ENCODE measurements at regions not wholly inside any gene's neighbourhood (a gene's known extent, or its start where the extent isn't known, plus 50 kb on each side); places are given as distances from the start of the nearest gene placed in this dataset.

GRCh38 chr5:2675548-2675947, 75.9 kb downstream of the IRX2 start:
- H3K4me3 ChIP-seq (ENCODE audit: low read length), result no peak overlapping the region
- DNase-seq (ENCODE audit: low read depth), result no peak
- TF ChIP-seq CTCF (conservative IDR thresholded peaks at IDR 0.05; ENCODE audit: low read length), result no peak

GRCh38 chr5:2674456-2674855, 77.0 kb downstream of the IRX2 start:
- no peak overlapping the region for H3K4me3 ChIP-seq (ENCODE audit: low read length)
- DNase-seq (ENCODE audit: low read depth), result no peak
- TF ChIP-seq CTCF (conservative IDR thresholded peaks at IDR 0.05; ENCODE audit: low read length), result no peak

GRCh38 chr5:2670940-2671339, 80.5 kb downstream of the IRX2 start:
- no peak for TF ChIP-seq CTCF (conservative IDR thresholded peaks at IDR 0.05; ENCODE audit: low read length)
- H3K4me3 ChIP-seq (ENCODE audit: low read length), result no peak overlapping the region
- DNase-seq (ENCODE audit: low read depth), result no peak

GRCh38 chr5:2669913-2670312, 81.6 kb downstream of the IRX2 start:
- no peak overlapping the region for H3K4me3 ChIP-seq (ENCODE audit: low read length)
- DNase-seq (ENCODE audit: low read depth), result no peak
- TF ChIP-seq CTCF (conservative IDR thresholded peaks at IDR 0.05; ENCODE audit: low read length), result no peak

GRCh38 chr5:2669259-2669658, 82.2 kb downstream of the IRX2 start:
- DNase-seq (ENCODE audit: low read depth), result no peak
- H3K4me3 ChIP-seq (ENCODE audit: low read length), result no peak overlapping the region
- no peak for TF ChIP-seq CTCF (conservative IDR thresholded peaks at IDR 0.05; ENCODE audit: low read length)

GRCh38 chr5:2666081-2666480, 85.4 kb downstream of the IRX2 start:
- no peak for DNase-seq (ENCODE audit: low read depth)
- no peak for TF ChIP-seq CTCF (conservative IDR thresholded peaks at IDR 0.05; ENCODE audit: low read length)
- H3K4me3 ChIP-seq (ENCODE audit: low read length), result no peak overlapping the region

- no peak for DNase-seq (ENCODE audit: low read depth)
- no peak for TF ChIP-seq CTCF (conservative IDR thresholded peaks at IDR 0.05; ENCODE audit: low read length)
- H3K4me3 ChIP-seq (ENCODE audit: low read length), result no peak overlapping the region
Measured at GRCh38 chr5:2663489-2663888, 88.0 kb downstream of the IRX2 start.

Measured in AG10803 (cell line).